GM21526 (cell line): ENCODE measurements at regions not wholly inside any gene's neighbourhood (a gene's known extent, or its start where the extent isn't known, plus 50 kb on each side); places are given as distances from the start of the nearest gene placed in this dataset.
"Not testable (repeated sequence)": the region's sequence is repeated elsewhere in the genome, so short reads cannot be mapped to it uniquely, and the experiment has no call there.

Experiments
- ATAC-seq: cut with Tn5 transposase; IDR thresholded peaks from one replicate; pipeline ENCODE4 v1.9.1; 2021; ENCODE audit warnings: moderate library complexity; ENCODE audit not compliant: unreplicated experiment, low FRiP score

DNA sequence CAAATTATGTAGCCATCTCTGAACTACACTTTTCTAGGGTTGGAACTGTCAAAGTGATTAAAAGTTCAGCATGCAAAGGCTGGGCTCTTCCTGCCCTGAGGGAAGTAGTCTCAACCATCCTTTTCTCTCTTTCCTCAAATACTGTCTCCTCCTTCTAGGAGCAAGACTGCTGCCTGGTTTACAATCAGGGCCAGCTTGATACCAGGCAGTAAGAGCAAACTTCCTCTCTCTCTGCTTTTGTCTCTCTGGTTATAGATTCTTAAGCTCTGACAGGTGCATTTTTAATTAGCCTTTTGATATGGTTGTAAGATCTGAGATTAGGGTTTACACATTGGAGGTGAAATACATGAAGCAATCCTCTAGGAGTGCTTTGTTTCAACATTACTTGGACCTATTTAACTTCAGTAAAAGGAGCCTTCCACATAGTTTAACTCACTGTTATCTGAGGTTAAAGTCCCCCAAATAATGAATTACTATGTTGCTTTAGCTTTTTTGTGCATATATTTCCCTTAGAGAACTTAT lies 436.1 kb downstream of the SPATA31D1 start:
- ATAC-seq = no peak

DNA sequence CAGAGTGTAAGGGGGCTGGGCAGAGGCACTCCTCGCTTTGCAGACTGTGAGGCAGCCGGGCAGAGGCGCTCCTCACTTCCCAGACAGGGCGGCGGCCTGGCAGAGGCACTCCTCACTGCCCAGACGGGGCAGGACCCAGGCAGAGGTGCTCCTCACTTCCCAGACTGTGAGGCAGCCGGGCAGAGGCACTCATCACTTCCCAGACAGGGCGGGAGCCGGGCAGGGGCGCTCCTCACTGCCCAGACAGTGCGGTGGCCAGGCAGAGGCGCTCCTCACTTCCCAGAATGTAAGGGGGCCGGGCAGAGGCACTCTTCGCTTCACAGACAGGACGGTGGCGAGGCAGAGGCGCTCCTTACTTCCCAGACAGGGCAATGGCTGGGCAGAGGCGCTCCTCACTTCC lies 442.5 kb downstream of the SPATA31D1 start:
- ATAC-seq = no peak

DNA sequence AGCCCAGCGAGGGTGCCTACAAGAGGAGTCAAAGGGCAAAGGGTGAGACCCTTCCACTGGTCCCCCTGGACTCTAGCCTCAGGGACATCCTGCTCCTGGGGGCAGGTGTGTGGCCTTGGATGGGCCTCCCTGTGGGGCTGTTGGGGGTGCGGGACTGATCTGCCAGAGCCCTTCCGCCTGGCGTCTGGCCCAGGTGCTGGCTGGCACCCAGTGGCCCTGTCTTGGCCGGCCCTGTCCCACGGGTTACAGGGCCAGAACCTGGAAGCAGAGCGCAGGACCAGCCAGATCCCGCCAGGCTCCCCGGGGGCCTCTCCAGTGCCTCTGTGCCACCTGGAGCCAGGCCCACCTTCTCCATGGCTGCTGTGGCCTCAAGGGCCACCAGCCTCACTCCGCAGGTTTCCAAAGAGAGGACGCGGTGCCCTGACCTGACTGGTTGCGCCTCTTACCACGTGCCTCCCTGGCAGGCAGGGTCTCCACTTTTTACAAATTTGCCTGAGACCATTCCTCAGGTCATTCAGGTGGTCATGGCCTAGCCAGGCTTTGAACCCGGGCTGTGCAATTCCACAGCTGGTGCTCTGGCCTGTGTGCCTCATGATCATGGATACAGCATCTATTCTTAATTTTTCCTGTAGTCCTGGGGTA lies 444.8 kb downstream of the SPATA31D1 start:
- not testable (repeated sequence) for ATAC-seq

DNA sequence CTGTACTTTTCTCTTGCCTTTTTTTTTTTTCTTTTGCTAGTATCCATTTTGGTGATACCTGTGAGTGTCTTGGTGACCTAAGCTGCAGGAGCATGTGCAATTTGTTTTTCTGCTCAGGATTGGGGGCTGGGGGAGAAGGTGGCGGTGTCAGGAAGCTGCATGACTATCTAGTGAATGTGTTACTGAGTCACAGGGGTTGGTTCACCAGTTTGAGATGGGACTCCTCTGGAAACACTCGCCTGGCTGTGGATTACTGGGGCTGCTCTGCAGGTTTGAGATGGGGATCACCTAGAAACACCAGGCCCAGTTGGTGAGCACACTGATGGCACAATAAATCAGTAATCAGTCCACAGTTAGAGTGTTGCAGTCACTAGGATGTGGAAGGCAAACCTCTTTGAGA lies 447.9 kb downstream of the SPATA31D1 start:
- no peak for ATAC-seq

DNA sequence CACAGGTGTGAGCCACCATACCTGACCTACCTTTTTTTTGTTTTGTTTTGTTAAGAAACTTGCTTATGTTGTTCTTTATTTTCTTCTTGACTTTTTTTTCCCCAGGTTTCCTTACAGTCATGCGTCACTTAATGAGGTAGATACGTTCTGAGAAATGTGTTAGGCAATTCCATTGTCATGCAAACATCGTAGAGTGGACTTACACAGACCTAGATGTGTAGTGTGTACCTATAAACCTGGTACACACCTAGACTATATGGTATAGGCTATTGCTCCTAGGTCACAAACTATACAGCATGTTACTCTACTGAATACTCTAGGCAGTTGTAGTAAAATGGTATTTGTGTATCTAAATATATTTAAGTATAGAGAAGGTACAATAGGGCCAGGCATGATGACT lies 448.6 kb downstream of the SPATA31D1 start:
- not testable (repeated sequence) for ATAC-seq

DNA sequence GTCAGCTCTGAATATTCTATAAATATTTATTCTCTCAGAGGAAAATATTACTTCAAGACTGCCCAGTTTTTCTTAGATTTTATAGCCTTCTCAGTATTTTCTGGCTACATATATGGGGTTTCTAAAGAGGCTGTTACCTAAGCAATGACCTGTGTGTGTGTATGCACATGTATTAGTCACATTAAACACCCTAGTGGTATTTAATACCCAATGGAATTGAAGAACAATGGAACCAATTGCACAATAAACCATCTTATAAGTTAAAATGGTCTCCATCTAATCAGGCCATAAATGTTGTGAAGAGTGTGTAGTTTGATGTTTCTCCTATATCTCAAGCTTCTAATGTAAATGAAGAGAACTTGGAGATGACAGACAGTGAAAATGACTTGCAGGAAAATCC lies 450.0 kb downstream of the SPATA31D1 start:
- ATAC-seq = no peak

DNA sequence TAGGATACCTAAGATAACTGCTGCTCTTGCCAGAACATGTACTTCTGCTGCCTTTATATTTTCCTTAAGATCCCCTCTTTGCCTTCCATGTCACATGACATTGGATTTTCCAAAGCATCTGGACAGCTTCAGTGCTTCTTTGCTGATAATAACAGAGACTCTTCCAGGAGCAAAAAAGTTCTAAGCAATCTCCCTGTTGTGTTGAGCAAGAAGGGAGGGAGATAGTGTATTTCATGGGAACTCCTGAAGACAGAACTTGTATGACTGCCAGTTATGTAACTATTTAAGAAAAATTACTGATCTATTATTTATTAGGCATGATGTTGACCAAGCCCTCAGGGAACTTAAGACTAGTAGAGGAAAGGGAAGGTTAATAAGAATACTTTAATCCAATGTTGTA lies 454.7 kb downstream of the SPATA31D1 start:
- ATAC-seq = no peak

DNA sequence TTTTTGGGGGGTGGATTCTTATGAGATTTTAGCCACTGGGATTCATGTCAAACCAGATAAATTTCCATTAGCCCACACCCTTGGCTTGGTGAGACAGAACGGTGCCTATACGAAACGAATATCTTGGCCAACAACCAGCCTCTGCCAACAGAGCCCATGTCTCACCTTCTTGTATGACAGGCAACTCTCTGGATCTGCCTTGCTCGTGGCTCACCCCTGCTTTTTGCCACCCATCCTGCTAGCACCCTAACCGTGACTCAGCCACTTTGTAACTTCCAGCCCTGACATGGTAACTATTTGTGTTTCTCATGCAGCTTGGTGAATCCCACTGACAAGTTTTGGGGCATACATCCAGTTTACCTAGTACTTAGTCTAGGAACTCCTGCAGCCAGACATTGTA lies 457.0 kb downstream of the SPATA31D1 start:
- no peak for ATAC-seq

DNA sequence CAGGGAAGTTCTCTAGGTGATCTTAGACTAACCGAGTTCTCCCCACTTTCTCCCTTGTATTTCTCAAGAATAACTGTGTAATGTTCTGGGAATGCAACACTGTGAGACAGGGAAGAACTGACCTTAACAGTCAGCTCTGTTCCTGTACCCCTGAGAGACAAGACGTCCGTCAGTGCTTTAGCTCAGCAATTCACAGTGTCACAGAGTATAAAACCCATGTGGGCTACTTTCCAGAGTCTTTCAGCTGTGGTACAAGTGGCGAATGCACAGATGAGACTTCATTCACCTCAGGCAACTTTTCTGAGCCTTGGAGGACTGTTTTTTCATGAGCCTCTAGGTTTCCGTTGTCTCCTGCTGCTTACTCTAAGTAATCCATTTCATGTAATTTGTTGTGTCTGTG lies 458.8 kb downstream of the SPATA31D1 start:
- no peak for ATAC-seq

DNA sequence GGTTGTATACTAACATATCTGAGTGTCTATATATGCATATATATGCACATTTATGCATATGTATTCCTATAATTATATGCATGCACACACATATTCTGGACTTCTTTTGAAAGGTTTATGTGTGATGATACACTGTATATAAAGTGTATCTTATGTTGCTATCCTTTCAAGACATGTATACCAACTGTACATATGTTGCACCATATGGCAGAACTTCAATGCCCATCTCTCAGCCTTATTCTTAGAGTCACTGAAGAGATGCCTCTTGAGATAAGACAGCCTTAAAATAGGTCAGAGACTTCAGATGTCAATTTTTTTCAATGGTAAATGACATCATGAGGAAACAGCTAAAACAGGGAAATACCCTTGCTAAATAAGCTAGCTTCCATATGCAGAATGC lies 461.4 kb downstream of the SPATA31D1 start:
- no peak for ATAC-seq

DNA sequence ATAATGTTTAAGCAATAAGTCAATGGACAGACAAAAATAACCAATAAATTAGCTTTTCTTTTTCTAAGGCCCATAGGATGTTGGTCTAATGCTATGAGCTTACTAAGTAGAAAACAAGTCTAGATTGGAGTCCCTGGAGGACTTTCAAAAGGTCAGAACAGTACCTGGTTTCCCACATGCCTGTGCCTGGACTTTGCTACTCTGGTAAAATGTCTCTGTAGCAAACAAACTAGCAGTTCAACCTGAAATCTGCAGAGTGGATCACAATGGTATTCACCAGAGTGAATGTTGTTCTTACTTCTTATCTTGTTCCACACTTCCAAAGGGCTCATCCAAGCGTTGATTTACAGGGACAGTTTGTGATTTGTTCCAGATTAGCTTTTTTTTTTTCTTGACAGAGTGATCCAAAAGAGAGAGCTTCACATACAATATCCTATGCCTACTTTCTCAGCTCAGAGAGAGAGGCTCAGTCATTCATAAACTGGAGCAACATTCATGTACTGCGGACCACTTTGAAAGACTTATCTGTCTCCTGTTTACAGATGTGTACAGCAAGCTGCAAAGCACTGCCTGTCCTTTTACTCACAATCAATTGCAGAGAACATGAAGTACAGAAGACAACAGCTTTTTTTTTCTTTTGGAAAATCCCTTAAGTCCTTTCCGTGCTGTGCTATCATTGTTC lies 466.1 kb downstream of the SPATA31D1 start:
- ATAC-seq = no peak

DNA sequence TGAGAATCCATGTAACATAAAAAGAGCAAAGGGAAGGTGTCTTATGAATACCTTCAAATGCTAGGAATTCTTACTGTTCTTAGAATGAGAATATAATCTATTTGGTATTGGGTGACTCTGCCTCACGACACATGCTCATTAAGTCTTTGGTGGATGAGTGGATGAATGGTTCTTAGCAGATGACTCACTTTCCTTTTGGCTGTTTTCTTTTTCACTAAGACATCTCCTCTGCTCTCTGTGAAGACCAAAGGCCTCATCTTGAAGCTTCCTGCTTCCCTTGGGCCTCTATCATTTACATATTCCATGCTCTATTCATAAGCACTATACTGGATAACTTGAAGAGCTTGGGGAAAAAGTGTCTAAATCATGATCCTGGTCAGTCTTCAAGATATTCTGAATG lies 468.1 kb downstream of the SPATA31D1 start:
- ATAC-seq = no peak

DNA sequence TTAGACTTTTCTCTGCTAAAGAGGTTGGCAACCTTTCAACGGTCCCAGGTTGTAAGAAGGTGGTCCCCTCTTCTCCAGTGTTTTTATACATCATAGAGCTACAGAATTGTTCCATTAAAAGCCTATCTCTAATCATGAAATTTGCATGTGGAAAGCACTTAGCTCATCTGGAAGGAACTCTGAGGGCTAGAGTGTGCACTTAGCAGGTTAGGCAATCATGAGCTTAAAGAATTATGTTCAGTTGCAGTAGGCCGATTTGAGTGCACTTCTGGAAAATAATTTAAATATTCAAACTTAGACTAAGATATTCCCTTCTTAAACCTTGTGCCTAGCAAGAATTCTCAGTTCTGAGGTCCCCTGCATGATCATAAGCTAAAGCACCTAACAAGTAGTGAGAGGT lies 468.7 kb downstream of the SPATA31D1 start:
- no peak for ATAC-seq

DNA sequence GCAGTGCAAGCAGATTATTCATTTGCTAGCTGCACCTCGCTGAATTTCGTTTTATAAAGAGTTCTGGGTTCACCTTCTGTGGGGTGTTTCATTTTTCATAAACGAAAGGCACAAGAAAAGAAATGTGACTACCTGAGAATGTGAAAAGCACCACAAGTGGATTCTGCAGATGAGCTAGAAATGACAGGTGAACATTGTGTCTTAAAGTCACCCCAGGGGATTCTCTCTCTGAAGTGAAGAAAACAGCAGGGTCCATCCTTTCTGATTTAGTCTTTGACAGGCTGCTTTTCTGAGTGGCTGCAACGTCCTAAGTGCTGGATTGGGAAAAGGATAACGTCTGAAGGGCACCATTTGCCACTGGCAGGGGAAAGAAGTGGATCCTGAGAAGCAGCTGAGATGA lies 469.3 kb downstream of the SPATA31D1 start:
- ATAC-seq = no peak

DNA sequence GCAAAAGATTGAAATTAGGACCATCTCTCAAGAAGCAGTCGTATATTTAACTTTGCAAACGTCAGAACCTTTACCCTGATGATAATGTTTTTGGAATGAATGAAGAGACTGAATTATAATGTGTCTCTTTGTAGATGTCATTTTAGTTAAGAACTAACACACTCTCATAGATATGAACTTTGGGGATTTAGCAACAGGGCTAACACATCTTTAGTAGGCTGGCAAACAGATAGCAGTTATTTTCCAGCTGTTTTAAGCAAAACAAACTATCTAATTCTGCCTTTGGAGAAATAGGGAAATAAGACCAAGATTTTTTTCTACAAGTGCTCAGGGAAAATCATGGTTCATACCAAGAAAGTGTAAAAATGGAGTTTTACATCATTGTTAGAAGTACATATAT lies 469.7 kb downstream of the SPATA31D1 start:
- no peak for ATAC-seq

DNA sequence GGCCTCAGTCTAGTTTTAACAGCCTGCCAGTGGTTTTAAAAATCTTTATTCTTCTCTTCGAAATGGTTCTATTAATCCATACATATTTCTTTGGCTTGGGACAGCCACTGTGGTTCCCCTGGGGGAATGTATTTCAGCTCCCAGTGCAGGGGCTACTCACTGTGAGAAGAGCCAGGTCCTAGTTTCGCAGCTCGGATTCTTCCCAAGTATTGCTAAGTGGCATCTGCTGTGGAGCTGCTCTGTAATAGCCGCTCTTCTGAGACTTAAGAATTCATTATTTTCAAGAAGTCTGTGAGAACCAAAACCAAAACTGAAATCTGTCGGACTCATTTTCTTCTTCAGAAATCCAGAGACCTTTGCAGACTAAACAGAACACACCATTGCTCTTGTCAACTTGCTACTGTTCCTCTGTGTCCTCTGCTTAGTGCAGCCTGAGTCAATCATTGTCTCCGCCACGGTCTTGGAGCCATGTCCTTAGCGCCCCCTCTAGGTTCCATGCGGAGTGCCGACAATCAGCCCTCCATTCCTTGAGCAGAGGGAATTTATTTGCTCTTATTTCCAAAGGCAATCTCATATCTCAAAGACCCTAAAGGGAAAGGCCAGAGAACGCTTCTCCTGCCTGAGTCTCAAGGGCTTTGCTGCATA lies 478.2 kb downstream of the SPATA31D1 start:
- ATAC-seq = no peak

DNA sequence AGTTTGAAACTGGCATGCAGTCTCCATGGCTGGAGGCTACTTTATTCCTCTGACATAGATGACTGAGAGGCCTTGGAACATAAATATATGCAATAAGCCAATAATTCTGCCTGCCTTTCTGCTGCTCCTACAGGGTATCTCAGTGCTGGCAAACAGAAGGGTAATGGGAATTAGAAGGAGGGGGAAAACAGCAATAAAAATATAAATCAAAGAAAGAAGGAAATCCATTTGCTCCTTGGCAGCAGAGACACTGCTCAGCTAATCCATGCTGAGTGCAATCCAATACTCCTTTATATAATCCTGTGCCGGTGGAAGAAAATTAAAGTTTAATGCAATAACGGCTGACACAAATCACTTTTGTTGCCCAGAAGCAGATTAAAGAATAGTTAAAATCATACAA lies 478.9 kb downstream of the SPATA31D1 start:
- ATAC-seq = no peak

DNA sequence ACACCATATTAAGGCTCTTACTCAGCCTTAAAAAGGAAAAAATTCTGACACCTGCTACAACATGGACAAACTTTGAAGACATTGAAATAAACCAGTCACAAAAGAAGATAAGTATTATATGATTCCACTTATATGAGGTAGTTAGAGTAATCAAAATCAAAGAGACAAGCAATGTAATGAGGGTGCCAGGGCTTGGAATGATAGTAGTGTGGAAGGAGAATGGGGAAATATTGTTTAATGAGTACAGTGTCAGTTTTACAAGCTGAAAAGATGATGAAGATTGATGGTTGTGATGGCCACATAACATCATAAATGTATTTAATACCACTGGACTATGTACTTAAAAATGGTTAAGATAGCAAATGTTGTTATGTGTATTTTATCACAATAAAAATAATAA lies 485.7 kb downstream of the SPATA31D1 start:
- ATAC-seq = no peak

DNA sequence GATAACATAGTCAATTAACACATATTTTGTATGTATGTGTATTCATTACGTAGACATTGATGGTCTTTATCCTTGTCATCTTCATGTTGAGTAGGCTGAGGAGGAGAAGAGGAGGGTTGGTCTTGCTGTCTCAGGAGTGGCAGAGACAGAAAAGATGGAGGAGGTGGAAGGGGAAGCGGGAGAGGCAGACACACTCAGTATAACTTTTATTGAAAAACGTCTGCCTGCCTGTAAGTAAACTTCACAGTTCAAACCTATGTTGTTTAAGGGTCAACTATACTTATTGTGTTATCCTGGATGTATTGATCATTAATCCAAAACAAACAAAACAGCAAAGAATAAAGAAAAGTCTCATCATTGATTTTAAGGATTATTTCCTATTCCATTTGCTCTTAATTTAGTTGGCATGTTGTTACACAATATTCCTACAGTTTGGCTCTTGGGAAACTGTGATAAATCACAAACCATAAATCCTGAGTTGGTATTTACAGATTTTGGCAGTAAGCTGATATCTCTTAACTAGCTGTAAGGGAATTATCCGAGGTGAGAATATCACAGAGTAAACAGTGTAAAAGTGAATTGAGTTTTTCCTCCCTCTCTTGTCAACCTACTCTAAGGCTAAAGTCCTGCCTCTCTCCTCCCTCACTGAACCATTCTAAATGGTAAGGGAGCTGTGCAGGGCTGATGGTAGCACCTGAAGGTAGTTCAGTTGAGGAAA lies 487.2 kb downstream of the SPATA31D1 start:
- ATAC-seq = no peak

DNA sequence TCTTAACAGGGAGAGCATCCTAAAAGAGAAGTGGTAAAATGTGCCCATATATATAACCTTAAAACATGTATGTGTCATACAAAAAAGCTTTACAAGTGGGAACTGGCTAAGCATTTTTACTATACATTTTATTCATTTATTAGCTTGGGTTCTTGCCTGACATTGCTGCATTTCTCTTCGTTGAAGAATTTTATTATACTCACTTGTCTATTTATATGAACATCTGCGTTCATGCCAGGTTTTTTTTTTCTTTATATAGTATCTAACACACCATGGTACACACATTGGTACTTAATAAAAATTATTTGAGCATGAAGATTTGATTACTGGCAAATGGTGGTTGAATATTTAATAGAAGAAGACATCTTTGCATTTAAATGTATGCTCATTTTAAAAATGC lies 492.3 kb downstream of the SPATA31D1 start:
- no peak for ATAC-seq

DNA sequence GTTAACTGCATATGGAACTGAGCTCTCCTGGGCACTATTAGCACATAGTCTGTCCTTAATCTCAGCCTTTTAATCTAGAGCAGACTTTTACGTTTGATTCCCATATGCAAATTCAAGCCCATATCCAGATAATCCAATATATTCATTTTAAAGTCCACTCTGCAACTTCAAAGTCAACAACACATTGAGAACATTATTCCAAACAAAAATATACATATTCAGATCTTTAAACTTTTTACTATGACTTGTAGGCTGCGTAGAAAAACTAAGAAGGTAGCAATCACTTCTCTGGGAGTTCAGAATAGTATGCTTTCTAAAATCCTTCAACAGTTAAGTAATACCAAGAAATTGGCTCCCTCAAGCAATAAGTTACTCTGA lies 499.4 kb downstream of the SPATA31D1 start:
- ATAC-seq = no peak
